NCI-H446 treated with DMSO at 0.1 percent for 48 hours (cell line): ENCODE measurements at regions not wholly inside any gene's neighbourhood (a gene's known extent, or its start where the extent isn't known, plus 50 kb on each side); places are given as distances from the start of the nearest gene placed in this dataset.

ENCODE experiments used
- DNase-seq: peaks from one replicate; lab custom pipeline; 2025; lab: John Stamatoyannopoulos, UW

DNA sequence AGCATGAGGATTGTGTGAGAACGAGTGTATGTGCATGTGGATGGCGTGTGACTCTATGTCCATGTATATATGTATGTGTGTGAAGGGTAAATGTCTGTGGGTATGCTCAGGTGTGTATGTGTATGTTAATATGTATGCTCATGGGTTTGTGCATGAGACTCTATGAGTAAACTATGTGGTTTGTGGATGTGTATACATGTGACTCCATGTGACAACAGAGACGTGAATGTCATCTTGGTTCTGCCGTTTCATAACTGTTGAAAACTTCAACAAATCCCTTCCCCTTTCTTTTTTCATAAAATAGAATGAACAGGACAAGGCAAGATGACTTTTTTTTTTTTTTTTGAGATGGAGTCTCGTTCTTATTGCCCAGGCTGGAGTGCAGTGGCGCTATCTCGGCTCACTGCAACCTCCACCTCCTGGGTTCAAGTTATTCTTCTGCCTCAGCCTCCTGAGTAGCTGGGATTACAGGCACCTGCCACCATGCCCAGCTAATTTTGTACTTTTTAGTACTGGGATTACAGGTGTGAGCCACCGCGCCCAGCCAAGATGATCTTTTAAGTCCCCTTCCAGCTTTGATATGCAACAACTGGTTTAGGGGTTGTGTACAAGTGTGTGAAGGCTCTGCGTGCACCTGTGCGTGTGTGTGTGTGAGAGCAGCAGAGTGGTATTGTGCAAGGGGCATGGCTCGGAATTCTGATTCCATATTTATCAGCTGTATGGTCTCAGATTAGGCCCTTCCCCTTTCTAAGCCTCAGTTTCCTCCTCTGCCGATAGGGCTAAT is 106.3 kb downstream of the EBNA1BP2 start:
- no peak for DNase-seq

DNA sequence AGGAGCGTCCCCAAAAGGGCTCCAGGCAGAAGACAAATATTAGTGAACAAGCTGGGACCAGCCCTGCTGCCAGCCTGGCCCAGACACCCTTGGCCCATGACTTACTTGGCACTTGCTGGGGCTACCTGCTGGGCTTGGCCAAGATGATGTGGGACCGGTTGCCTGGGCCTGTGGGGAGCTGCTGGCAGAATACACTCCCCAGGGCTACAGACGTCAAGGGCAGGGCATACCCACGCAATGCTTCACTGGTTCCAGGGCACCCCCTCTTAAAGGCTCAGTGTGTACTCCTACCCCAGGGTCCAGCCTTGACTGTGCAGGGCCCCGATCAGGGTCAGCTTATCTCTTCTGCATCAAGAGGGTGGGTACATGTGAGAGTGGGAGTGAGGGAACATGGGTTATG is 106.5 kb upstream of the SLC2A1 start:
- peak; percentile 66 for DNase-seq

DNA sequence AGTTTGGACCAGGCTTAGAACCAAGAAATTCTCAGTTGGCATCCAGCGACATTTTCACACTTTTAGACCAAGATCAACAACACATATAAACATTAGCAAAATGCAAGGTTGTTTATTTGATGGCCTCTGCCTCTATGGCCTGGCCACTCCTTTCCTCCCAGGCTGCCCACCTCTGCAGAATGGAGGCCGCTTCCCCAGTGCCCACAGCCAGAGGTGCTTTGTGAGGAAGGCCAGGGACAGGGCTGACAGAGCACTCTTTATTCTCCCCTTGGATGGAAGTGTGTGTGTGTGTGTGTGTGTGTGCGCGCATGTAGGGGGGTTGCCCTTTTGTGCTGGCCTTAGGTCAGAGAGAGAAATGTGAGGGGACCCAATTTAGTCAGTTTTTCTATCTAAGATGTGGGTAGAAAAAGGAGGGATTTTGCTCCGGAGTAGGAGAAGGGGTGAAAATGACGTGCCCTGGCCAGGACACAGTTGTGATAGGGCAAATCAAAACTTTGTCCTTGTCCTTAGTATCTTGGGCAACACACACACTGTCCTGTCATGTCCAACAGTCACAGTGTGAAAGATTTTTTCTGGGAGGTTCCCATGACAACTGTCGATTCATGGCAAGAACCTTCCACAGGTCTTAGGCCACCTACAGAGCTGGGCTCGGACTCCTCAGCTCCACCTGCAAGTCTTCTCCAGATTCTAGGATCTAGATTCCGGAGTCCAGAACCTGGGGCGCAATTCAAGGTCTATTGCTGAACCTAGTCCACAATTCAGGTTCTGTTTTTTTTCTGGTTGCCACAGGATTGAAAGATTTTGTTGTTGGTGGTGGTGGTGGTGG is 104.9 kb upstream of the SLC2A1 start:
- DNase-seq: no peak

DNA sequence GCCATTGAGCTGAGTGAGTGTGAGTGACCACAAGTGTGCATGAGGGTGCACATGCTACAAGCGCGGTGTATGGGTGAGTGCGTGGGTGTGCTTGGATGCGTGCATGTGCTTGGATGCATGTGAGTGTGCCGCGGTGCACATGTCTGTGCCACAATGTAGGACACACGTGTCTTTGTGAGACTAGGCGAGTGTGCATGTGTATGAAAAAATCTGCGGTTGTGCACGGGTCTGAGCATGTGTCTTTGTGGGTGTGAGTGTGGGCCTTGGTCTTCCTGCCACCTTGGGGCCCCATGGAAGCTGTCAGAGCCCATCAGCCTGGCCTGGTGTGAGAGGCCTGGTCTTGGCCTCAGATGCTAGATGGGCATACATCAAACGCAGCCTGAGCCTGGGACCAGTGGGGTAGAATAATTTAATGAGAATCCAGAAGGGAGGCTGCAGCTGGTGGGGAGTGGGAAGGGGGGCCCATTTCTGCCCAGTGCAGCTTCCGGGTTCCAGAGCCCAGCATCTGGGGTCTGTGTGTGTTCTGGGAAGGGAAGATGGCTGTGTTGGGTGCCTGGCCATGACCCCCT is 103.9 kb upstream of the SLC2A1 start:
- no peak for DNase-seq

DNA sequence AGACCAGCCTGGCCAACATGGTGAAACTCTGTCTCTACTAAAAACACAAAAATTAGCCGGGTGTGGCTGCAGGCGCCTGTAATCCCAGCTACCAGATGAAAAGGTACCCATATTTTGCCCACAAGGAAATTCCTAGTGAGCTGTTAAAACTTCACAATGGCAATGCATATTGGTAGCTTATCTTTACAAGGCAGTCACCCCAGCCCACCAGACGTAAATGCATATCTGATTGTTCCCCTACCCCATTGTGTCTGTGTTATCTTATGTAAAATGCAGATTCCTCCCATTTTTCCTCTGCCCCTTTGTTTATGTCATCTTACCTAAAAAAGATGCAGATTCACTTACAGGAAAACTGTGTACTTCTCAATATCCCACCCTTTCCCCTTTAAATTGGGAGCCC is 103.1 kb upstream of the SLC2A1 start:
- DNase-seq: no peak

DNA sequence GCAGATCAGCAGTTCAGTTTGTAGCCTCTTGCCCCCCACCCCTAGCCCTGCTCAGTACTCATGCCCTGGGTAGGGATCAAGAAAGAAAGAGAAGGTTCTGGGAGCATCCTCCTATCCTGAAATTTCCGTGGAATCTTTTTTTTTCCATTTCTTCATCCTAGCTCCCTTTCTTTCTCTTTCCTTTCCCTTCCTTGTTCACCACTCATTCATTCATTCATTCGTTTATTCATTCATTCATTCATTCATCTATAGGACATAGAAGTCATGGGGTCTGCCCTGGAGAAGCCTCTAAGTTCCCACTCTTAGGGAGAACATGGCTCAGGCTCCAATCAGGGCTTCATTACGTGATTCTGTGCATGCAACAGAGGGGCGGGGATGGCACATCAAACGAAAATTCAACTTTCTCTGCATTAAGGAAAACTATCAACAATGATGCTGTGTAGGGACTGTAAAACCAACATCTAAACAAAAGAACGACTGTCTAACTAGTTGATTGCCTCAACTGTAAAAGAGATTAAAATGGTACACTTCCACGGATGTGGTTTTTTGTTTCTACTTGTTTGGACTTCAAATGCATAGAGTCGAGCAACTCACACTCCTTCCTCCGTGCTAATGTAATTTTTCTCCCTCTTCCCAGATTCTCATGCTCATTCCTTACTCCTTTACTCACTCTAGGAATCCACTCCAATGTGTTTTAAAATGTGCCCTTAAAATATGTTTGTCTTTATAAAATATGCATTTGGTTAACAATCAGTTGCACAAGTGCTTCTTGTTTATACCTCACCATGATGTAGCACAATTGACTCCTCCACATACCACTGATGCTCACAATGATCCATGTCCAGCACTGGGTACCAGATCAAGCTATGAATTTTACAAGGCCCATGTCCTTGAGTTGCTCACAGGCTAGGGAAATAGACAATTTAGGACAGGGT is 101.2 kb upstream of the SLC2A1 start:
- DNase-seq: no peak

DNA sequence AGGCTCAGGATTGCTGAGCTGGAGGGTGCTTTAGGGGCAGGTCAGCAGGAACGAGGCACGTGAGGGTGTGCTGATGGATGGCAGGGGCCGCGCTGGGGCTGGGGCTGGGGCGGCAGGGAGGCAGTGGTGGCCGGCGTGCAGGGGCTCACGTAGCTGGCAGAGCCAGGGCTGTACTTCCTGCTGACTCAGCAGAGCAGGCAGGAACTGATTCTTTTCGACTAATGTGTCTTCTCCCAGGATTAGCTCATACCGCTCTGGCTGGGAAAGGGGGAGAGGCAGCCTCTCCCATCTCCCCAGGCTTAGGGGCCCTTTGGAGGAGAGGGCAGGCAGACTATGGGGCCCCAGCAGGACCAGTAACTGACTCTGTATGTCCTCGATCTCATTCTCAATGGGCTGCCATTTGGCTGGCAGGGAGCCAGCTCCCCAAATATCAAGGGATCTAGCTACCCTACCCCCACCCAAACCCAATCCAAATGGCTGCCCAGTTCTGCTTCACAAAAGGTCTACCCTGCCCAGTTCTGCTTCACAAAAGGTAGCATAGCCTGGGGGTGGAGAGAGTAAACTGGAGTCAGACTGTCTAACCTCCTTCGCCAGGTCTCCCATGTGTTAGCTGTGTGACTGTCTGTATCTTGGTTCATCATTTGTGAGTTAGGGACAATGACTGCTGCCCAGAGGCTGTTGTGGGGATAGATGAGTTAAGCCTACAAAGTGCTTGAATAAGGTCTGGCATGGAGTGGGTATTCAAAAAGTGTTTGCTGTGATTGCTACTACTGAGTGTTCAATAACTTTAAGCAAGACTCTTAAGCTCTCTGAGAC is 100.1 kb upstream of the SLC2A1 start:
- no peak for DNase-seq

DNA sequence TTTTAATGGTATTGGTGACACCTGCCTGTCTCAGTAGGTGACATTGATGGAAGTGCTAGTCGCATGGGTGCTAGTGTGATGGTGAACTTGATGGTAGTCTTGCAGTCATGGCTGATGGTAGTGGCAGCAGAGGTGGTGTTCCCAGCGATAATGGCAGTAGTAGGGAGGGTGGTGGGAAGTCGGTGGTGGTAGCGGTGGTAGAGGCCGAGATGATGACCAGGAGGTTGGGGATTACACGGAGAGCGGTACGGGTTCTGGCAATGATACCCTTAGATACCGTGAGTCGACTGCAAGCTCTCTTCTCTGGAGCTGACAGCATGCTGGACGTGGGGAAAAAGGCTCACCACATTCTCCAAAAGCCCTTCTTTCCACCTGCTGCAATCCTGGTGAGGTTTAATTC is 99.4 kb upstream of the SLC2A1 start:
- DNase-seq: no peak

DNA sequence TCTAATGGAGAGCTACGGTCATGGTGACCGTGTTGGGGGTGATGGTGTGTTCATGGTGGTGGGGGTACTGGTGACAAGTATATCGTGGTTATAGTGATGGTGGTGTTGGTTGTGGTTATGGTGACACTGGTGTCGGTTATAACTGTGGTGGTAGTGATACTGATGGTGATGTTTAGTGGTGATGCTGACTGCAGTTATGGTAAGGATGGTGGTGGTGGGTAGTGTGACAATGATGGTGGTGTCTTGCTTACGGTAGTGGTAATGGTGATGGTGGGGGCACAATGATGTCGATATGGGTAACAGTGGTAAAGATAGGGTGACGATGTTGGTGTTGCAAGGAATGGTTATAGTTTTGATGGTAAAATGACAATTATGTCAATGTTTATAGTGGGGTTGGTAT is 98.9 kb upstream of the SLC2A1 start:
- no peak for DNase-seq

DNA sequence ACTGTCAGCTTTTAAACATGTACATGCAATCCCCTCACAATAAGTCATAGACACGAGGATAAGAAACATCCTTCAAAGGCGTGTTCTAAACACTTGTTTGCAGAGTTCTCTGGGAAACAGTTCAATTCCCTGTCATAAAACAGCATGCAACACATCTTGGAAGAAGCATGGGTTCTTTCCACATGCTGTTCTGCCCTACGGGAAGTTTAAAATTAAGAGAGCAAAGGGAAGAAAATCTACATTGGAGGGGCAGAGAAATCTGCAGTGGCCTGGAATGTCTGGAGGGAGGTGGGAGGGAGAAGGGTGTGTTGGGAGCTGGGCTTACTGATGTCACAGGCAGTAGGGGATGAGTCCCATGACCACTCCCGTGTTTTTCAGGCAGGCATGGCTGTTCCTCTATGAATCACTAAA is 98.3 kb upstream of the SLC2A1 start:
- no peak for DNase-seq

DNA sequence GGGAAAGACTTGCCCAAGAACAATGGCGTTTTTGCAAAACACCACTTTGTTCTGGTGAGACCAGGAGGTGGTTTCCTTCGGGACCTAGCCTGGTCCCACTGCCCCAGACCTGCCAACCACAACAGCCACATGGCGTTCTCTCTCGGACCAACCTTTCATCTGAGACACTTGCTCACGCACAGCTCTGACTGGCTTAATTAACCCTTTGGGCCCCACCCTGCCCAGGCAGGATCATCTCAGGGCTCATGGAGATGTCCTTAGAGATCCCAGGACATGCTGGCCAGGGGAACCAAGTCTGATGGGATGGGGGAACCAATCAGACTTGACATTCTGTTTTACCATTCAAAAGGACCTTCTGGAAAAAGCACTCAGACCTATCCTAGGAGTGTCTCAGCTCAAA is 97.8 kb upstream of the SLC2A1 start:
- DNase-seq: no peak

DNA sequence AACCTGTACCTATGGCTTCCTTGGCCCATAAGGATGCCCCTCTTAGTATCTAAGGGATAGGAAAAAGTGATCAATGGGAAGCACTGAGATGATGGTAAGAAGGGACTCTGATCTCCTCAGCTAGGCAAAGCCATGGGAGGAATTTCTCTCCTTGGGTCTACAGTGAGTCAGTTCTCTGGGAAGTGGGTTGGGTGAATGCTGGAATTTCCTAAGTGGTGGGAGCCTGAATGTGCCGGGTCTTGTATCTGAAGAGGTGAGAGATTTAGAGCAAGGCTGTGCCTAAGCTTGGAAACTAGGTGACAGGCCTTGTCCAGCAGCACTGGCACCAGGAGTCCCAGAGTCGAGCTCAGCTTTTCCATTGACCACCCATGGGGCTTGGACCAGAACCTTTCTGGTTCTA is 96.3 kb upstream of the SLC2A1 start:
- no peak for DNase-seq

DNA sequence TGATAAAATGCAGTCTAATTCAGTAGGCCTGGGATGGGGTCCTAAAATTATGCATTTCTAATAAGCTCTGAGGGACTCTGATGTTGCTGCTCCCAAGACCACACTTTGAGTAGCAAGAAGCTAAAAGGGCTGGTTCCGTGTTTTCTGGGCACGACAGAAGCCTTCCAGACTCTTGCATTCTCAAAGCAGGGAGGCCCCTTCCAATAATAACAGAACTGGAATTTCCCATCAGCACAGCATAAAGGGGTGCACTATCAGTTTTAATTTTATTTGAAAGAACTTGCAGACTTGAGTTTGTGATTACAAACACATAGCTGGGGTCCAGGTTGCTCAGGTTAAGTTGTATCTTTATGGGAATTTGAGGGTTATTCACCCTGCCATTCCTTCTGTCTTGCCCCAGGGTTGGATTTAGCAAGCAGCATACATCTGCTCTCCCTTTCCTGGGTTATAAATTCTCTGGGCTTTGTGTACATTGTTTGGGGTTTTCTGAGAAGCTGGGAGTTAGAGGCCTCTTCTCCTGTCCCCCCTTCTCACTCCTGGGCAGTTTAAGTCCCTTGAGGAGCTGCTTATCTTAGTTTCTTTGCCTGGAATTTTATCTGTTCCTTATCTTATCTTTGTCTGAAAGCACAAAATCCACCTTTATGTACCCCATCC is 94.2 kb upstream of the SLC2A1 start:
- no peak for DNase-seq

DNA sequence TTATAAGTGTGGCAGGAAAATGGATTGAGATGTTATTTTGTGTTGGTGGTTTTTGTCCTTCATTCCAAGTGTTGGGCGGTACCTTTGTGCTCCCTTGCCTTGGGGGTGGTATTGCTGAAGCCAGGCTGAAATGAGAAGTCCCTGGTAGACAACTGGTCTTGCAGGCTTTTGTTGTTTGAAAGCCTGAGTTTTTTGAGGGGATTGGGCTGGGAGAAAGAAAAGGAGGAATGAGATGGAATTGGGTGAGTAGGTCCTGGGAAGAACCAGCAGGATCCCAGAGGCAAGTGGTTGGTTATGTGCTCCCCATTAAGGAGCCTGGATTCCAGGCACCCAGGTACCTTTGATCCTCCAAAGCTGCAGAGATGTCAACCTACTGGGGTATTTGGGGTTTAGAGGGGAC is 93.7 kb upstream of the SLC2A1 start:
- DNase-seq: no peak

DNA sequence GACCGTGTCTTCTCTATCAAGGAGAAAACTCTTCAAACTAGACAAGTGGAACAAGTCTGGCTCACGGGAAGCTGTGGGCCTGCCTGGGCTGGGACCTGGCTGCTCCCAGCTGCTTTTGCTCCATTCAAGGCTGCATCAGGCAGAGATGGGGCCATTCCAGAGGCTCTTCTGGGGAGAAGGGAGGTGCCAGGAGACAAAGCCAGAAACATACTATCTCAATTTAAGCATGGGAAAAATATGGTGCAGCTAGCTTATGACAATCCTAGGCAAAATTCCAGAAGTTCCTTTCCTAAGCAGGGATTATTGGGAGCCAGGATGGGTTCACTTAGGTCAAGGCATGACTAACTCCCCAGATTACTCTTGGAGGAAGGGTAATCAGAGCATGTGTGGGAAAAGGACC is 90.8 kb upstream of the SLC2A1 start:
- no peak for DNase-seq

DNA sequence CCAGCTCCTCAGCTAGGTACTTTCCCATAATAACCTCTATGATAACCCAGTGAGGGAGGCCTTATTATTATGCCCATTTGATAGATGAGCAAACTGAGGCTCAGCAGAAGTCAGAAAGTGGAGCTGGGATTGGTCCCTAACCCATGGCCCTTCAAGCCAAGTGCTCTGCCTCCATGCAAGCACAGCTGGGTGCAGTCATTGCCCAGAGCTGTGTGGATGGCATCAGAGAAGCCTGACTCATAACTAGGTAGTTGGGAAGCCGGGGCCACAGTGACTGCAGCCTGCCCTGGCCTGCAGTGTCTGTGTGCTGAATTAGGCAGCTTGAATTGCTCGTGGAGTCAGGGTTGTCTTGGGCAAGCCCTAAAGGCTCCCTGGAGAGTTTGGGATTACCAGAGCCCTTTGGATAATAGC is 89.9 kb upstream of the SLC2A1 start:
- DNase-seq: no peak

DNA sequence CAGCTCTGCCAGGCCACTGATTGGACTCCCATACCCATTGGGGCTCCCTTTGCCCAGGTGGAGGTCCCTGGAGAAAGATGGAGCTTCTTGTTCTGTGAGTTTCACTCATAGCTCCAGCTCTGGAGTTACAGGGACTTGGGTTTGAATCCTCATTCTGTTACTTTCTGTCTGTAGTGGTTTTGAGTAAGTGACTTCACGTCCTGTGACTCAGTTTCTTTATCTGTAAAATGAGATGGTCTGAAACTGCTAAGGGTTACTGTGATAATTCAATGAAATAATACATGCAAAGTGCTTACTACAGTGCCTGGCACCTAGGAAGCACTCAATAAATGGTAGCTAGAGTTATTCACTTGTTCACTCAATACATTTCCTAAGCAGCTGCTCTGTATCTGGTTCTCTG is 88.5 kb upstream of the SLC2A1 start:
- DNase-seq: no peak

DNA sequence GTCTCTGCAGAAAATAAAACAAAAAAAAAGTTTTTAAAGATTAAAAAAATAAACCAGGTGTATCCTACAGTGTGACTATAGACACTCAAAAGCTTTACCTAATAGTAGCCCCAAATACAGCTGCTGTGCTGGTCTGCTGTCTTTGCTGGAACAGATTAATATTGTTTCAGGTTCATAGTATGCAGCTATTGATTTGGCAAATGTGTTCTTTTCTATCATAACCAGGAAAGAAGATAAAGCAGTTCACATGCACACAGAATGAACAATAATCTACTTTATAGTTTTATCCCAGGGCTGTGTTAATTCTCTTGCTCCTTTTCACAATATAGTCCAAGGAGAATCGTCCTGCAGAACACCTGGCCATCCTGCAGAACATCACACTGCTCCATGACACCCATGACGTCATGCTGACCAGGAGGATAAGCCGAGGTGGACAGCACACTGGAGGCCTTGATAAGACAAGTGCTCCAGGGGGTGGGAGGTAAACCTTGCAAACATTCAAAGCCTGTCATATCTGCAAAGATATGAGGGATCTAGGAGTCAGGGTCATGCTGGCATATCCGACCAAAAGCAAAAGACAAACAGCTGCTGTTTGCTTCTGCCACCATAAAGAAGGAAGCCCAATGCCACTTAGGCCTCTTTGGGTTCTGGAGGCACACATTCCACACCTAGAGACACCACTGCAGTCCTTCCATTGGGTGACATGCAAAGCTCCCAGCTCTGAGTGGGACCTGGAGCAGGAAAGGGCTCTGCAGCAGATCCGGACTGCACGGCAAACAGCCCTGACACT is 86.1 kb upstream of the SLC2A1 start:
- DNase-seq: no peak

DNA sequence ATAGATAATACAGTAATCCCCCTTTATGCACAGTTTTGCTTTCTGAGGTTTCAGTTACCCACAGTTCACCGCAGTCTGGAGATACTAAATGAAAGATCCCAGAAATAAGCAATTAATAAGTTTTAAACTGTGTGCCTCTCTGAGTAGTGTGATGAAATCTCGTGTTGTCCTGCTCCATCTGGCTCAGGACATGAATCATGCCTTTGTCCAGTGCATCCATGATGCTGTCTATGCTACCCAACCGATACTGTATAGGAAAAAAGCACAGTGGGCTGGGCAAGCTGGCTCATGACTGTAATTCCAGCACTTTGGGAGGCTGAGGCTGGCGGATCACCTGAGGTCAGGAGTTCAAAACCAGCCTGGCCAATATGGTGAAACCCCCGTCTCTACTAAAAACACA is 85.0 kb upstream of the SLC2A1 start:
- DNase-seq: no peak
